GM19372 (cell line): ENCODE measurements at regions not wholly inside any gene's neighbourhood (a gene's known extent, or its start where the extent isn't known, plus 50 kb on each side); places are given as distances from the start of the nearest gene placed in this dataset.
"Not testable (repeated sequence)": the region's sequence is repeated elsewhere in the genome, so short reads cannot be mapped to it uniquely, and the experiment has no call there.

Source experiments
- ATAC-seq: cut with Tn5 transposase; IDR thresholded peaks from one replicate; pipeline ENCODE4 v1.9.1; 2021; ENCODE audit warnings: mild to moderate bottlenecking, low read depth, moderate library complexity; ENCODE audit not compliant: unreplicated experiment

GRCh38 chr2:80942766-80943165 lies 638.2 kb upstream of the LRRTM1 start:
- ATAC-seq: no peak

- ATAC-seq: no peak
Observed at GRCh38 chr2:80938463-80938862, 633.9 kb upstream of the LRRTM1 start.

GRCh38 chr2:80931820-80932219 lies 627.3 kb upstream of the LRRTM1 start:
- ATAC-seq: not testable (repeated sequence)

- ATAC-seq: no peak
Observed at GRCh38 chr2:80930777-80931176, 626.2 kb upstream of the LRRTM1 start.

- no peak for ATAC-seq
Observed at GRCh38 chr2:80926168-80926567, 621.6 kb upstream of the LRRTM1 start.

GRCh38 chr2:80896576-80896975 lies 592.0 kb upstream of the LRRTM1 start:
- ATAC-seq: no peak

- ATAC-seq: no peak
Observed at GRCh38 chr2:80894486-80894885, 589.9 kb upstream of the LRRTM1 start.

- ATAC-seq: no peak
Observed at GRCh38 chr2:80893711-80894110, 589.2 kb upstream of the LRRTM1 start.

- no peak for ATAC-seq
Observed at GRCh38 chr2:80889009-80889408, 584.5 kb upstream of the LRRTM1 start.

GRCh38 chr2:80887841-80888378 lies 583.4 kb upstream of the LRRTM1 start:
- ATAC-seq: no peak

GRCh38 chr2:80874374-80874773 lies 569.8 kb upstream of the LRRTM1 start:
- no peak for ATAC-seq

GRCh38 chr2:80869858-80870438 lies 565.4 kb upstream of the LRRTM1 start:
- no peak for ATAC-seq

- ATAC-seq: no peak
Observed at GRCh38 chr2:80863147-80863714, 558.7 kb upstream of the LRRTM1 start.

- no peak for ATAC-seq
Observed at GRCh38 chr2:80858965-80859364, 554.4 kb upstream of the LRRTM1 start.

GRCh38 chr2:80856227-80856626 lies 551.7 kb upstream of the LRRTM1 start:
- no peak for ATAC-seq

- no peak for ATAC-seq
Observed at GRCh38 chr2:80854831-80855230, 550.3 kb upstream of the LRRTM1 start.

- ATAC-seq: no peak
Observed at GRCh38 chr2:80852808-80853139, 548.2 kb upstream of the LRRTM1 start.

GRCh38 chr2:80852079-80852807 lies 547.7 kb upstream of the LRRTM1 start:
- no peak for ATAC-seq

- no peak for ATAC-seq
Observed at GRCh38 chr2:80830891-80831290, 526.3 kb upstream of the LRRTM1 start.

GRCh38 chr2:80822999-80823398 lies 518.4 kb upstream of the LRRTM1 start:
- ATAC-seq: no peak

- ATAC-seq: no peak
Observed at GRCh38 chr2:80815259-80815658, 510.7 kb upstream of the LRRTM1 start.

GRCh38 chr2:80786584-80786983 lies 482.0 kb upstream of the LRRTM1 start:
- no peak for ATAC-seq
